ENCODE measurements at regions not wholly inside any gene's neighbourhood (a gene's known extent, or its start where the extent isn't known, plus 50 kb on each side); places are given as distances from the start of the nearest gene placed in this dataset.

DNA sequence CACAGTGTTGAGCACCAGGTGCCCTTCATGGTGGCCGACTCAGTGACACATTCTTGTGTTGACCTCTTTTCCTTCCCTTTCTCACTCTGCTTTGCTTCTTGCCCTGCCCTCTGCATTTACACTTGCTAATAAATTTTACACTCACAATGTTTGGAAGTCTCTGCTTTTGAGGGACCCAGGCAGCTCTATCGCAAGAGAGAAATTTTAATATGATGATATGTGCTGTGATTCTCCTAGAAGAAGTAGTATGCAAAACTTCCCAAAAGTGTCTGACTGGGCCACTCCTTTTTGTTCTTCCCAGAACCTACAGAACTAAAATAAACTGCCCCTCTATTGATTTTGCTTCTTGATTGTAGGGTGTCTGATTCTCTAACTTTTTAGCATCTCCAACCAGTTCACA is 135.0 kb downstream of the IRS1 start (continued):
- TF ChIP-seq TSC22D2 (CRISPR knock-in tag; IDR thresholded peaks at IDR 0.05; ENCODE audit: borderline replicate concordance) (no peak), ZNF570 (CRISPR knock-in tag; IDR thresholded peaks at IDR 0.05; ENCODE audit: borderline replicate concordance) (no peak)

DNA sequence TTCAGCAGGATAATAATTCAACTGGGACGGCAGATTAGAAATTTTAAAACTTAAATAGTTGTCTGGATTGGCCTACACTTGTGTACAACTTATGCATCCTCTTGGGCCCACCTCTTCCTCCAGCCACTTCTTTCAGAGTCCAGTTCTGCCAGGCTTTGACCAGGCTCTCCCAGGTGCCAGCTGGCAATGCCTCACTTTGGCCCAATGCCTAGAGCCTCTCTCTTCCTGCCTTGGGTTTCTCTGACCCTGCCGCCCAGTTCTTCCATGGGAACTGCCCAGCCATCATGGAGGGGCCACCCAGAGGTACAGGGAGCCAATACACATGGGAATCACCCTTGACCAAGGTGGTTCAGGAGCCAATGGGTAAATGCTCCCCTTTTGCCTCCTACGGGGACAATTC is 135.5 kb downstream of the IRS1 start:
- ATAC-seq (no peak), DNase-seq (ENCODE audit: low spot score) (no peak), FAIRE-seq (no peak)
- Histone ChIP-seq H2AFZ (ENCODE audit: low read length) (no peak overlapping the region), H3K79me2 (ENCODE audit: insufficient read depth, low read length) (no peaks in the 10 kb centered on the region), H3K27me3 (ENCODE audit: control insufficient read depth in 1 of 2, insufficient read depth in 2 of 2, low read length in 2 of 2) (no peaks in the 10 kb centered on the region), H3K9ac (ENCODE audit: insufficient read depth, low read depth, low read length) (no peak overlapping the region), H3K36me3 (replicated peaks in 1 of 2; ENCODE audit: control insufficient read depth in 1 of 2, insufficient read depth in 2 of 2, low read length in 2 of 2) (no peaks in the 10 kb centered on the region), H3K4me1 (ENCODE audit: insufficient read depth, low read length) (peaks cover 31% of the 10 kb centered on the region), H3K27ac (ENCODE audit: extremely low read length, insufficient read depth, low read length) (no peak overlapping the region), H3K4me2 (ENCODE audit: low read depth, low read length) (no peak overlapping the region), H4K20me1 (ENCODE audit: insufficient read depth, low read length) (no peaks in the 10 kb centered on the region), H3K4me3 (replicated peaks in 1 of 3; ENCODE audit: insufficient read depth in 1 of 3, low read depth in 2 of 3, low read length in 3 of 3) (no peak overlapping the region), H3K9me3 (ENCODE audit: low read length) (no peaks in the 10 kb centered on the region)
- in situ Hi-C loops (cut with HindIII; ENCODE audit: extremely low pct_ligation_motif_present, low pct_unique_long_range_greater_than_20kb) (no loop called here), intact Hi-C loops (cut with micrococcal nuclease; ENCODE audit: unreplicated experiment) (no loop called here)
- ChIA-PET CTCF (ENCODE audit: low intra/inter-chr PET ratio, low total read pairs) (no interaction called here), POLR2A (no interaction called here)
- TF ChIP-seq NFIB (CRISPR knock-in tag; IDR thresholded peaks at IDR 0.05; ENCODE audit: borderline replicate concordance), result no peak
- no peak for TF ChIP-seq RFX1 (IDR thresholded peaks at IDR 0.05)
- TF ChIP-seq CEBPB (IDR thresholded peaks at IDR 0.05; ENCODE audit: borderline replicate concordance, low read depth, low read length), result no peak
- no peak for TF ChIP-seq POLR2AphosphoS5 (IDR thresholded peaks at IDR 0.05; ENCODE audit: low read depth, low read length)
- TF ChIP-seq ZFP82 (CRISPR knock-in tag; IDR thresholded peaks at IDR 0.05; ENCODE audit: borderline replicate concordance), result no peak
- no peak for TF ChIP-seq ZNF883 (CRISPR knock-in tag; IDR thresholded peaks at IDR 0.05; ENCODE audit: not compliant biosample characterization)
- TF ChIP-seq ZNF567 (CRISPR knock-in tag; IDR thresholded peaks at IDR 0.05; ENCODE audit: borderline replicate concordance), result no peak
- no peak for TF ChIP-seq ZNF672 (CRISPR knock-in tag; IDR thresholded peaks at IDR 0.05)
- TF ChIP-seq KLF15 (CRISPR knock-in tag; IDR thresholded peaks at IDR 0.05; ENCODE audit: borderline replicate concordance), result no peak
- TF ChIP-seq, protein P1, sequence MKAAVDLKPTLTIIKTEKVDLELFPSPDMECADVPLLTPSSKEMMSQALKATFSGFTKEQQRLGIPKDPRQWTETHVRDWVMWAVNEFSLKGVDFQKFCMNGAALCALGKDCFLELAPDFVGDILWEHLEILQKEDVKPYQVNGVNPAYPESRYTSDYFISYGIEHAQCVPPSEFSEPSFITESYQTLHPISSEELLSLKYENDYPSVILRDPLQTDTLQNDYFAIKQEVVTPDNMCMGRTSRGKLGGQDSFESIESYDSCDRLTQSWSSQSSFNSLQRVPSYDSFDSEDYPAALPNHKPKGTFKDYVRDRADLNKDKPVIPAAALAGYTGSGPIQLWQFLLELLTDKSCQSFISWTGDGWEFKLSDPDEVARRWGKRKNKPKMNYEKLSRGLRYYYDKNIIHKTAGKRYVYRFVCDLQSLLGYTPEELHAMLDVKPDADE (CRISPR knock-in tag; IDR thresholded peaks at IDR 0.05), result no peak
- TF ChIP-seq RCOR2 (CRISPR knock-in tag; IDR thresholded peaks at IDR 0.05), result no peak
- WGBS (ENCODE audit: low lambda C conversion rate), result 56% methylated on average over 3 of the region's 3 CpGs
- BruUV-seq (replicated peaks), result no TSS peak
